ENCODE measurements at regions not wholly inside any gene's neighbourhood (a gene's known extent, or its start where the extent isn't known, plus 50 kb on each side); places are given as distances from the start of the nearest gene placed in this dataset.
"Not testable (repeated sequence)": the region's sequence is repeated elsewhere in the genome, so short reads cannot be mapped to it uniquely, and the experiment has no call there.

DNA sequence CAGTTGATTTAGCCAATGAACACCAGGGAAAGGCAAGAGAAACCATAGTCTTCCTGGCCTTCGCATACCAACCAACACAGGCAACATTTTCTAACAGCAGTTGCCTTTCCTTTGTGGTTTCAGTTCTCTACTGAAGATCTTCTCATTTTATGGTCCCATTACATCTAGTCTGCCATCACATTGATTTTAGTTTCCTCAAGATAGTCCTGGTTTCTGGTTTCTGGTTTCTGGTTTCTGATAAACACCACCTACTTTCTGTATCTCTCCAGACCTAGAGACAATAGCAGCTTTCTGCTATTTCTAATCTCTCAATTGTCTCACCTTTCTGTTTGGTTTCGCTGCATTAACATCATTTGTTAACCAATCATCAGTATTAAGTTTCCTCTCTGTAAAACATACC is 646.3 kb upstream of the SPANXN1 start:
- Mint-ChIP-seq H3K27me3 (ENCODE audit: low read depth) (no peaks in the 10 kb centered on the region), H3K9me3 (ENCODE audit: low read depth) (peaks cover 28% of the 10 kb centered on the region), H3K4me3 (ENCODE audit: unreplicated experiment) (no peak overlapping the region), H3K4me1 (ENCODE audit: low read depth) (no peaks in the 10 kb centered on the region), H3K36me3 (ENCODE audit: low read depth) (no peaks in the 10 kb centered on the region), H3K27ac (ENCODE audit: unreplicated experiment) (no peak overlapping the region)
- TF ChIP-seq, protein P1, sequence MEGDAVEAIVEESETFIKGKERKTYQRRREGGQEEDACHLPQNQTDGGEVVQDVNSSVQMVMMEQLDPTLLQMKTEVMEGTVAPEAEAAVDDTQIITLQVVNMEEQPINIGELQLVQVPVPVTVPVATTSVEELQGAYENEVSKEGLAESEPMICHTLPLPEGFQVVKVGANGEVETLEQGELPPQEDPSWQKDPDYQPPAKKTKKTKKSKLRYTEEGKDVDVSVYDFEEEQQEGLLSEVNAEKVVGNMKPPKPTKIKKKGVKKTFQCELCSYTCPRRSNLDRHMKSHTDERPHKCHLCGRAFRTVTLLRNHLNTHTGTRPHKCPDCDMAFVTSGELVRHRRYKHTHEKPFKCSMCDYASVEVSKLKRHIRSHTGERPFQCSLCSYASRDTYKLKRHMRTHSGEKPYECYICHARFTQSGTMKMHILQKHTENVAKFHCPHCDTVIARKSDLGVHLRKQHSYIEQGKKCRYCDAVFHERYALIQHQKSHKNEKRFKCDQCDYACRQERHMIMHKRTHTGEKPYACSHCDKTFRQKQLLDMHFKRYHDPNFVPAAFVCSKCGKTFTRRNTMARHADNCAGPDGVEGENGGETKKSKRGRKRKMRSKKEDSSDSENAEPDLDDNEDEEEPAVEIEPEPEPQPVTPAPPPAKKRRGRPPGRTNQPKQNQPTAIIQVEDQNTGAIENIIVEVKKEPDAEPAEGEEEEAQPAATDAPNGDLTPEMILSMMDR (IDR thresholded peaks at IDR 0.05) = no peak
- DNase-seq (ENCODE audit: low spot score) = no peak

DNA sequence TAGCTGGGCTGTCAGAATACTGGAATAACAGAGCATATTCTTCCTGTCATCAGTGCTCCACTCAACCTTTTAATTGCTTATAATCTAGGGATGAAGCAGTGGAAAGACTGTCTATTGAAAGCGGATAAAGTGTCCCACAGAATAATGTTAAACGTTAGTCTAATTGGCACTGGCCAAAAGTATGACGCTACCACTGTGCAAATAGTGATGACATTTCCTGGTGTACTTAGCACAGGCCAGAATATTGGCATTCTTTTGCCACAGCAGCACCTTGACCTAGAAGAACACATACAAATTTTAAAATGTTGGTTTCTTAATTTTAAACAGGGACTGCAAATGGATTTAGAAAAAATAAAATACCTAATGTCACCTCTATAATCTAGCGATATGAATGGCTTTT is 635.2 kb upstream of the SPANXN1 start:
- H3K27me3 Mint-ChIP-seq (ENCODE audit: low read depth) = no peaks in the 10 kb centered on the region
- DNase-seq (ENCODE audit: low spot score) = no peak
- H3K4me1 Mint-ChIP-seq (ENCODE audit: low read depth) = no peaks in the 10 kb centered on the region
- no peak overlapping the region for H3K4me3 Mint-ChIP-seq (ENCODE audit: unreplicated experiment)
- no peaks in the 10 kb centered on the region for H3K36me3 Mint-ChIP-seq (ENCODE audit: low read depth)
- TF ChIP-seq, protein P1 (IDR thresholded peaks at IDR 0.05) = no peak
- H3K27ac Mint-ChIP-seq (ENCODE audit: unreplicated experiment) = no peak overlapping the region
- H3K9me3 Mint-ChIP-seq (ENCODE audit: low read depth) = peaks cover 33% of the 10 kb centered on the region

DNA sequence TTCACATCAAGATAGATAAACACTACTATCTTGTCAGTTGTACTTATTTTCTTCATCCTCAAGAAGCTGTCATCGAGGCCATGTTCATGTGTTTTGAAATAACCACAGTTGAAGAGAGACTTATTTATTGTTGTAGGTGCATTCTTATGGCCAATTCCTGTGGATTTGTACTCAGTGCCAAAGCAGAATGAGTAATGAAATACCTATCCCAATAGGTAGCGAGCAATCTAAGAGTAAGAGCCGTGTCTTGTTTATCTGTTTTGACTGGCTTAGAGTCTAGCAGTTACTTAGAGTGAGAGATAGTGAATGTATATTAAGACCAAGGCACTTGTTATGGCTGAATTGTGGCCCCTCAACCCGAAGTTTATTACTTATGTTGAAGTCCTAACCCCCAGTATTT is 631.0 kb upstream of the SPANXN1 start:
- no peaks in the 10 kb centered on the region for H3K4me1 Mint-ChIP-seq (ENCODE audit: low read depth)
- no peaks in the 10 kb centered on the region for H3K27me3 Mint-ChIP-seq (ENCODE audit: low read depth)
- TF ChIP-seq, protein P1 (IDR thresholded peaks at IDR 0.05) = no peak
- H3K4me3 Mint-ChIP-seq (ENCODE audit: unreplicated experiment) = no peak overlapping the region
- no peak for DNase-seq (ENCODE audit: low spot score)
- peaks cover 51% of the 10 kb centered on the region for H3K9me3 Mint-ChIP-seq (ENCODE audit: low read depth)
- no peak overlapping the region for H3K27ac Mint-ChIP-seq (ENCODE audit: unreplicated experiment)
- H3K36me3 Mint-ChIP-seq (ENCODE audit: low read depth) = no peaks in the 10 kb centered on the region

DNA sequence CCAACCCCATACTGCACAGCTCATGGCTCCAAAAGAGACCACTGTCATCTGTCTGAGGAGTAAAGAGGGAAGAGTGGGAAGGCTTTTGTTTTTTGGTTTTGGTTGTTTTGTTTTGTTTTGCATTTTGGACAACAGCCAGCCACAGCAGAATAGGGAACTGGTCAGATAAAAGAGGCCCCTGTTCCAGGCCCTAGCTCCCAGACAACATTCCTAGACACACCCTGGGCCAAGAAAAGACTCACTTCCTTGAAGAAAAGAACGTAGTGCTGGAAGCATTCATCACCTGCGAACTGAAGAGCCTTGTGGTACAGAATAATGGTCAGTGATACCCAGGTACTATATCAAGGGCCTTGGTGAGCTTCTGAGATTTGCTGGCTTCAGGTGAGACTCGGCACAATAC is 619.4 kb upstream of the SPANXN1 start:
- H3K27ac Mint-ChIP-seq (ENCODE audit: unreplicated experiment) = no peak overlapping the region
- no peak overlapping the region for H3K4me3 Mint-ChIP-seq (ENCODE audit: unreplicated experiment)
- no peaks in the 10 kb centered on the region for H3K36me3 Mint-ChIP-seq (ENCODE audit: low read depth)
- H3K4me1 Mint-ChIP-seq (ENCODE audit: low read depth) = no peaks in the 10 kb centered on the region
- DNase-seq (ENCODE audit: low spot score) = no peak
- peaks cover 37% of the 10 kb centered on the region for H3K9me3 Mint-ChIP-seq (ENCODE audit: low read depth)
- TF ChIP-seq, protein P1 (IDR thresholded peaks at IDR 0.05) = no peak
- no peaks in the 10 kb centered on the region for H3K27me3 Mint-ChIP-seq (ENCODE audit: low read depth)

DNA sequence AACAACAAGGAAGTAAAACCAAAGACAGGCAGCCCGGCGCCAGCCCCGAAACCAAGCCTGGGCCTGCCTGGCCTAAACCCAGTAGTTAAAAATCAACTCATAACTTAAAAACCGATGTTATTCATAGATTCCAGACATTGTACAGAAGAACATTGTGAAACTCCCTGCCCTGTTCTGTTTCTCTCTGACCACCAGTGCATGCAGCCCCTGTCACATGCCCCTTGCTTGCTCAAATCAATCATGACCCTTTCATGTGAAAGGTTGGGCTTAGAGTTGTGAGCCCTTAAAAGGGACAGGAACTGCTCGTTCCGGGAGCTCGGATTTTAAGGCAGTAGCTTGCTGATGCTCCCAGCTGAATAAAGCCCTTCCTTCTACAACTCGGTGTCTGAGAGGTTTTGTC is 612.9 kb upstream of the SPANXN1 start:
- peaks cover 46% of the 10 kb centered on the region for H3K9me3 Mint-ChIP-seq (ENCODE audit: low read depth)

DNA sequence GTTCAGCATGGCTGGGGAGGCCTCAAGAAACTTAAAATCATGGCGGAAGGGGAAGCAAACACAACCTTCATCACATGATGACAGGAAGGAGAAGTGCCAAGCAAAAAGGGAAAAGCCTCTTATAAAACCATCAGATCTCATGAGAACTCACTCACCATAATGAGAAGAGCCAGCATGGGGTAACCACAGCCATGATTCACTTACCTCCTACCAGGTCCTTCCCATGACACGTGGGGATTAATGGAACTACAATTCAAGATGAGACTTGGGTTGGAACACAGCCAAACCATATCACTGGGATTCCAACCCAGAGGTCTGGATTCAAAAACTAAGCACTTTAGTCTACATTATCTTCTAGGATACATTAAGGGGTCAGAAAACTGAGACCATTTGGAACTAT is 609.6 kb upstream of the SPANXN1 start:
- H3K4me3 Mint-ChIP-seq (ENCODE audit: unreplicated experiment) = no peak overlapping the region
- H3K4me1 Mint-ChIP-seq (ENCODE audit: low read depth) = no peaks in the 10 kb centered on the region
- DNase-seq (ENCODE audit: low spot score) = no peak
- TF ChIP-seq, protein P1 (IDR thresholded peaks at IDR 0.05) = no peak
- H3K9me3 Mint-ChIP-seq (ENCODE audit: low read depth) = peaks cover 43% of the 10 kb centered on the region
- no peak overlapping the region for H3K27ac Mint-ChIP-seq (ENCODE audit: unreplicated experiment)
- H3K27me3 Mint-ChIP-seq (ENCODE audit: low read depth) = no peaks in the 10 kb centered on the region
- no peaks in the 10 kb centered on the region for H3K36me3 Mint-ChIP-seq (ENCODE audit: low read depth)

More for the DNA sequence above, 612.9 kb upstream of the SPANXN1 start:
- H3K27me3 Mint-ChIP-seq (ENCODE audit: low read depth); H3K4me1 Mint-ChIP-seq (ENCODE audit: low read depth); H3K4me3 Mint-ChIP-seq (ENCODE audit: unreplicated experiment); DNase-seq (ENCODE audit: low spot score); H3K27ac Mint-ChIP-seq (ENCODE audit: unreplicated experiment); H3K36me3 Mint-ChIP-seq (ENCODE audit: low read depth): not testable (repeated sequence)

Measured in chondrocyte (in vitro differentiated cells).